Lower lobe of right lung (tissue), 2 donors: ENCODE measurements at regions not wholly inside any gene's neighbourhood (a gene's known extent, or its start where the extent isn't known, plus 50 kb on each side); places are given as distances from the start of the nearest gene placed in this dataset.

Experiments used
- ATAC-seq, 2 donors: fragments of 200-7000 bp; cut with Tn5 transposase; one replicate each; pipeline ENCODE4 v1.9.1; 2020 to 2022; ENCODE audit warnings: mild to moderate bottlenecking in 2 of 2, moderate library complexity in 2 of 2
- DNase-seq: peaks from one replicate; pipeline ENCODE4 v3.0.0-alpha.2; 2020
- H3K27ac ChIP-seq: fragments of 200-600 bp; one replicate; pipeline ENCODE4 v1.8.0; 2022
- H3K27me3 ChIP-seq: fragments of 200-600 bp; one replicate; pipeline ENCODE4 v1.8.0; 2022; ENCODE audit warnings: low read depth
- H3K36me3 ChIP-seq: fragments of 200-600 bp; one replicate; pipeline ENCODE4 v1.8.0; 2022; ENCODE audit warnings: mild to moderate bottlenecking
- H3K4me1 ChIP-seq: fragments of 200-600 bp; one replicate; pipeline ENCODE4 v1.8.0; 2022
- H3K4me3 ChIP-seq: fragments of 200-600 bp; one replicate; pipeline ENCODE4 v1.8.0; 2022; ENCODE audit warnings: mild to moderate bottlenecking
- H3K9me3 ChIP-seq: fragments of 200-600 bp; one replicate; pipeline ENCODE4 v1.8.0; 2022
- CTCF ChIP-seq: fragments of 200-600 bp; IDR thresholded peaks from one replicate; pipeline ENCODE4 v1.8.0; 2022; ENCODE audit warnings: antibody characterized with exemption, mild to moderate bottlenecking
- intact Hi-C: fragments of 100-400 bp; cut with DNase I; formaldehyde crosslinking; loops from one replicate; pipeline ENCODE4 v1.11.0; 2022
- donor health status: DM: no; HTN: yes; CAD: no; lungs with severe emphysema.

DNA sequence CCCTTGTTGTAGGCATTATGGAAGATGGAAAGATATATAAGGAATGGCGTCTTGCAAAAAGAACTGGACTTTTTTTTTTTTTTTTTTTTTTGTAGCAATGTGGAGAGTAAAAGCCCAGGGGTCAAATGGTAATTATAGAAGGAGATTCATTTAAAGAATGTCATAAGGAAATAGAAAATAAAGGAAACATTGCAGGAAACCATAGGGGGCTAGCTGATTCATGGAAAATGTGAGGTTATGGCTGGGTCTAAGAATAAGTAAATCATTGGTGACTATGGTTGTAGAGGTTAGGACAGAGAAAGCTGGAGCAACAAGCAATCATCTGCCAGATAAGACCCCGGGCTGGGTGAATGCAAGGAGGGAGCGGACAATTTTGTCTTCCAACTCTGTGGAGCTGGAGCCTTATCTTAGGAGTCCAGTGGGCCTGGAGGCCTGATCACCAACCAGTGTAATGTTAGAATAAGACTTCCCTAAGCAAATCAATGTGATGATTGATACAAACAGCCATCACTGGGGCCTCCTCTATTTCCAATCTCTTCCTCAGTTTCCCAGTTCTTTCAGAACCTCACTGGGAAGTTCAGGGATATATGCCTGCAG, 201.2 kb upstream of the TNP1 start:
- TF ChIP-seq CTCF, result no peak
- no peak overlapping the region for H3K27ac ChIP-seq
- no peaks in the 10 kb centered on the region for H3K4me1 ChIP-seq
- no peaks in the 10 kb centered on the region for H3K36me3 ChIP-seq
- H3K4me3 ChIP-seq, result no peak overlapping the region
- H3K27me3 ChIP-seq, result no peaks in the 10 kb centered on the region
- DNase-seq, result no peak
- ATAC-seq, result no peak
- H3K9me3 ChIP-seq, result no peaks in the 10 kb centered on the region
- intact Hi-C loops, result no loop called here

DNA sequence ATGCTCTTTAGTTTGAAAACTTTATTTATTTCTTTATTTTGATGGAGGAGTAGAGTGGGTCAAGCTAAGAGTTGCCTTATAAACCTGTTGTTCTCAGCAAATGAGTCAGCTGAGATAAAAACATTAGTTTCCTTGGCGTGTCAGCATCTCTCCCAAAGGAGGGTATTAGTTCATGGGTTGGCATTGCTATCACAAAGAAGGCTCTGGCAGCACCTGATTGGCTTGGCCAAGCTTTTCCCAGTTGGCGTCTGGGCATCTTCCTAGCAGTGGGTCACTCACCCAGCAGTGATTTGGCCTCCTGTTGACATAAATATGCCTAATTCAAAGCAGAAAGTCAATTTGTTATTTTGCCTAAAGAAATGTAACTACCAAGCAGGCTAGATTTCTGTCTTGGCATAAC, 200.7 kb upstream of the TNP1 start:
- intact Hi-C loops, result no loop called here
- Histone ChIP-seq H3K27ac (no peak overlapping the region), H3K36me3 (no peaks in the 10 kb centered on the region), H3K4me3 (no peak overlapping the region), H3K9me3 (no peaks in the 10 kb centered on the region), H3K4me1 (no peaks in the 10 kb centered on the region), H3K27me3 (no peaks in the 10 kb centered on the region)
- DNase-seq (no peak), ATAC-seq (no peak)
- TF ChIP-seq CTCF, result no peak

GRCh38 chr2:217058791-217059755, 199.2 kb upstream of the TNP1 start:
- Histone ChIP-seq H3K9me3 (no peaks in the 10 kb centered on the region), H3K4me1 (no peaks in the 10 kb centered on the region), H3K27ac (no peak overlapping the region), H3K27me3 (no peaks in the 10 kb centered on the region), H3K4me3 (no peak overlapping the region), H3K36me3 (no peaks in the 10 kb centered on the region)
- intact Hi-C loops, result no loop called here
- TF ChIP-seq CTCF, result no peak
- DNase-seq (no peak), ATAC-seq (no peak)

DNA sequence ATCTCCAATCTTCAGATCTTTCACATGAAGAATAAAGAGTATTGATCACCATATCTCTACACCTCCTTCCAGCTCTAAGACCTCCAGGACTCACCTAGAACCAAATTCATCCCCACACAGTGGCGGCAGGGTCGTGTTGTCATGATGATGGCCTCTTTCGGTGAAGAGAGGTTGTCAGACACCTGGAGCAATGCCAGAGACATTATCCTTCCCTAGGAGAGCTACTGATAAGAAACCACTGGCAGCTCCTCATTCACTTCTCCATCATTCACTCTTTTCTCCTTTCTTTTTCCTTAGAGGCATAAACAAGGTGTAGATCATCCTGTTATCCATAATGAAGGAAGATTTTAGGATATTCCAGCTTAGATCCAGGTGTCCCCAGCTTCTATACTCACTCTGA, 197.9 kb upstream of the TNP1 start:
- TF ChIP-seq CTCF, result no peak
- H3K27ac ChIP-seq, result no peak overlapping the region
- no peaks in the 10 kb centered on the region for H3K9me3 ChIP-seq
- no peak for ATAC-seq
- no peaks in the 10 kb centered on the region for H3K4me1 ChIP-seq
- DNase-seq, result no peak
- no peaks in the 10 kb centered on the region for H3K36me3 ChIP-seq
- H3K27me3 ChIP-seq, result no peaks in the 10 kb centered on the region
- intact Hi-C loops, result no loop called here
- H3K4me3 ChIP-seq, result no peak overlapping the region

DNA sequence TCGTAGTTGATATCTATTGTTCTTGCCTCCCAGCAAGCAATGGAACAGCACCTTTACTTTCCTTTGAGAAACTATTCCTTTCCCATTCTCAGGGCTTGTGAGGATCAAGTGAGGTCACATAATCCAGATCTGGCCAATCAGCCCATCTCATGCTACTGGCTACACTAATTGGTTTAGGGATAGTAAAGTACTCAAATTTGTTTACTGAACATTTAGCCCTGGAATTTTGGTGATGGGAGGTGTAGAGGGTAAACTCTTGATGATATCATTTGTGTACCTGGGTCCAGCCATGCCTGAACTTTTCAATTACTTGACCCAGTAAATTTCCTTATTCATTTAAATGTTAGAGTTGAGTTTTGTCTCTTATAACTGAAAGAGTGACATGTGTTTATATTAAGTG, 195.8 kb upstream of the TNP1 start:
- Histone ChIP-seq H3K27me3 (no peaks in the 10 kb centered on the region), H3K9me3 (no peaks in the 10 kb centered on the region), H3K4me3 (no peak overlapping the region), H3K27ac (no peak overlapping the region), H3K36me3 (no peaks in the 10 kb centered on the region), H3K4me1 (no peaks in the 10 kb centered on the region)
- ATAC-seq (no peak), DNase-seq (no peak)
- intact Hi-C loops, result no loop called here
- TF ChIP-seq CTCF, result no peak
